DND-41 (cell line): ENCODE measurements at regions not wholly inside any gene's neighbourhood (a gene's known extent, or its start where the extent isn't known, plus 50 kb on each side); places are given as distances from the start of the nearest gene placed in this dataset.

Experiments used
- EZH2 ChIP-seq: IDR thresholded peaks from 3 replicates; pipeline ENCODE4 v1.6.1; 2012; ENCODE audit warnings: borderline replicate concordance, low read depth, mild to moderate bottlenecking, moderate library complexity, low read length, inconsistent platforms; ENCODE audit not compliant: severe bottlenecking
- TF ChIP-seq, protein P1 (sequence below): IDR thresholded peaks from 2 replicates; pipeline ENCODE4 v1.5.1; 2012; ENCODE audit warnings: borderline replicate concordance, low read length, moderate library complexity, mild to moderate bottlenecking; ENCODE audit not compliant: poor library complexity, severe bottlenecking; ENCODE audit errors: extremely low read depth

DNA sequence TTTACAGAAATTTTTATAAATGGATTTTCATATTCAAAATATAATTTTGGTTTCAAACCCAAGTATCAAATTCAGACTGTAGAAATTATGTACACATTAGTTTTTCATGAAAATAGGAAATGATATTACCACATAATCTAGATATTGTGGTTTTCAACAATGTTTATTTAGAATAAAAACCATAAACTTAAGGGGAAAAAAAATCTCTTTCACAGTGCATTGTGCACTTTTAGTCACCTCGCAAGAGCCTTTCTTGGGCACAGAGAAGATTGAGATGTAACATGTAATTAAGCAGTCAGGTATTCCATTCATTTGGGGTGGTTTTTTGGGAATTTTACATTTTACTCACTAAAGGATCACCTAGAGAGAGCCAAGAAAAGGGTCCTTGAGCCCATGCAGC is 104.0 kb downstream of the TANC2 start:
- TF ChIP-seq, protein P1, sequence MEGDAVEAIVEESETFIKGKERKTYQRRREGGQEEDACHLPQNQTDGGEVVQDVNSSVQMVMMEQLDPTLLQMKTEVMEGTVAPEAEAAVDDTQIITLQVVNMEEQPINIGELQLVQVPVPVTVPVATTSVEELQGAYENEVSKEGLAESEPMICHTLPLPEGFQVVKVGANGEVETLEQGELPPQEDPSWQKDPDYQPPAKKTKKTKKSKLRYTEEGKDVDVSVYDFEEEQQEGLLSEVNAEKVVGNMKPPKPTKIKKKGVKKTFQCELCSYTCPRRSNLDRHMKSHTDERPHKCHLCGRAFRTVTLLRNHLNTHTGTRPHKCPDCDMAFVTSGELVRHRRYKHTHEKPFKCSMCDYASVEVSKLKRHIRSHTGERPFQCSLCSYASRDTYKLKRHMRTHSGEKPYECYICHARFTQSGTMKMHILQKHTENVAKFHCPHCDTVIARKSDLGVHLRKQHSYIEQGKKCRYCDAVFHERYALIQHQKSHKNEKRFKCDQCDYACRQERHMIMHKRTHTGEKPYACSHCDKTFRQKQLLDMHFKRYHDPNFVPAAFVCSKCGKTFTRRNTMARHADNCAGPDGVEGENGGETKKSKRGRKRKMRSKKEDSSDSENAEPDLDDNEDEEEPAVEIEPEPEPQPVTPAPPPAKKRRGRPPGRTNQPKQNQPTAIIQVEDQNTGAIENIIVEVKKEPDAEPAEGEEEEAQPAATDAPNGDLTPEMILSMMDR = no peak
- TF ChIP-seq EZH2 = no peak
